Testis (tissue), 2 donors: ENCODE measurements at regions not wholly inside any gene's neighbourhood (a gene's known extent, or its start where the extent isn't known, plus 50 kb on each side); places are given as distances from the start of the nearest gene placed in this dataset.

Experiments used
- CTCF ChIP-seq, 3 experiments: fragments of 450-650 bp in 2 of 3; fragments of 200-600 bp in 1 of 3; sonication (generic) in 1 of 3; IDR thresholded peaks; one replicate each; pipeline ENCODE4 v1.5.1; 2016 to 2019; ENCODE audit warnings: antibody characterized with exemption in 3 of 3, mild to moderate bottlenecking in 2 of 3, moderate library complexity in 1 of 3
- POLR2A ChIP-seq: fragments of 450-650 bp; IDR thresholded peaks from one replicate; pipeline ENCODE4 v1.6.1; 2017; ENCODE audit warnings: antibody characterized with exemption, mild to moderate bottlenecking, moderate library complexity

- no peak for TF ChIP-seq CTCF (IDR thresholded peaks at IDR 0.05)
- TF ChIP-seq POLR2A, result no peak
Observed at GRCh38 chr12:131213896-131214442, 260.3 kb downstream of the ADGRD1 start.
